GM12872 (cell line): ENCODE measurements at regions not wholly inside any gene's neighbourhood (a gene's known extent, or its start where the extent isn't known, plus 50 kb on each side); places are given as distances from the start of the nearest gene placed in this dataset.

Source experiments
- TF ChIP-seq, protein P1 (sequence below): IDR thresholded peaks from 3 replicates; pipeline ENCODE4 v1.5.1; 2011; ENCODE audit warnings: low read depth, mild to moderate bottlenecking, low read length, moderate library complexity; ENCODE audit not compliant: insufficient read depth

DNA sequence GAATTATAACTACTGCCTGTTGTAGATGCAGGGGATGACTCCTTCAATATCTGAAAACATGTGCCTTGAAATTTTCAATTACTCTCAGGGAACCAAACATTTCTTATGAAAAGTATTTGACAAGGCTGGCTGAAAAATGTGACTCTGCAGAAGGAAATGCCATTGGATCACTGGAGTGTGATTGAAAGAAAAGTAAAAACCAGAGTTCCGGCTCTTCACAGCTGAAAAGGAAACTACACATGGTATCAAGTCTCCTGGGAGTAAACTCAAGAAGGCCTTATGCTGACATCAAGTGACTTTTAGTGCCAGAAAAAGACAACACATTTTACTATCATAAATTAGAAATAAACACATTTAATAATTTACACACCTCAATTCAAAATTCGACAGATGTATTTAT, 693.0 kb downstream of the LRFN5 start:
- TF ChIP-seq, protein P1, sequence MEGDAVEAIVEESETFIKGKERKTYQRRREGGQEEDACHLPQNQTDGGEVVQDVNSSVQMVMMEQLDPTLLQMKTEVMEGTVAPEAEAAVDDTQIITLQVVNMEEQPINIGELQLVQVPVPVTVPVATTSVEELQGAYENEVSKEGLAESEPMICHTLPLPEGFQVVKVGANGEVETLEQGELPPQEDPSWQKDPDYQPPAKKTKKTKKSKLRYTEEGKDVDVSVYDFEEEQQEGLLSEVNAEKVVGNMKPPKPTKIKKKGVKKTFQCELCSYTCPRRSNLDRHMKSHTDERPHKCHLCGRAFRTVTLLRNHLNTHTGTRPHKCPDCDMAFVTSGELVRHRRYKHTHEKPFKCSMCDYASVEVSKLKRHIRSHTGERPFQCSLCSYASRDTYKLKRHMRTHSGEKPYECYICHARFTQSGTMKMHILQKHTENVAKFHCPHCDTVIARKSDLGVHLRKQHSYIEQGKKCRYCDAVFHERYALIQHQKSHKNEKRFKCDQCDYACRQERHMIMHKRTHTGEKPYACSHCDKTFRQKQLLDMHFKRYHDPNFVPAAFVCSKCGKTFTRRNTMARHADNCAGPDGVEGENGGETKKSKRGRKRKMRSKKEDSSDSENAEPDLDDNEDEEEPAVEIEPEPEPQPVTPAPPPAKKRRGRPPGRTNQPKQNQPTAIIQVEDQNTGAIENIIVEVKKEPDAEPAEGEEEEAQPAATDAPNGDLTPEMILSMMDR, result no peak

DNA sequence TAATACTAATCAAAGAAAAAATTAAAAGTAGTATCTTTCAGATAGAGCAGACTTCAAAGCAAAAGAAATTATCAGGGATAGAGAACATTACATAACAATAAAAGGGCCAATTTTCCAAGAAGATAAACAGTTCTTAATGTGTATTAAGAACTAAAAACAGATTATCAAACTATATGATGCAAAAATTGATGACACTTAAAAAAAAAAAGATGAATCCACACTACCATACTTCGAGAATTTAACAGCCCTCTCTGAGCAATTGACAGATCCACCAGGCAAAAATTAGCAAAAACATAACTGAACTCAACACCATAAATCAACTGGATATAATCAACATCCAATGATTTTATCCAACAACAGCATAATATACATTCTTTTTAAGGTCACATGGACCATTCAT, 686.5 kb downstream of the LRFN5 start:
- TF ChIP-seq, protein P1, result no peak

DNA sequence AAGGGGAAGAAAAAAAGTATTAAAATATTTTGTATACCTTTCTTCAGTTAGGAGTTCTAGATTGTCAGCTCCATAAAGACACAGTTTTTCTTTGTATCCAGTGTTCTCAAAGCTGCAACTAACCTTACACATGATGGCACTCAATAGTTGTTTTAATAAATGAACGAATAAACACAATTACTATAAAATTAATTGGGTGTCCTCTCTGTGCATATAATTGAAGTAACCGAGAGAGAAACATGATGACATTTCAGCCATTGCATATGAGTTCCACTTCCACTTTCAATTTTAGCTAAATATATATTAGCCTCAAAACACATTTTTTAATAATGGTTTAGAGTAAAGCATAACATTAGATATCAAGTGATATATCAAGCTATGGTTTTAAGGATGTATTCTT, 671.2 kb downstream of the LRFN5 start:
- TF ChIP-seq, protein P1, result no peak

DNA sequence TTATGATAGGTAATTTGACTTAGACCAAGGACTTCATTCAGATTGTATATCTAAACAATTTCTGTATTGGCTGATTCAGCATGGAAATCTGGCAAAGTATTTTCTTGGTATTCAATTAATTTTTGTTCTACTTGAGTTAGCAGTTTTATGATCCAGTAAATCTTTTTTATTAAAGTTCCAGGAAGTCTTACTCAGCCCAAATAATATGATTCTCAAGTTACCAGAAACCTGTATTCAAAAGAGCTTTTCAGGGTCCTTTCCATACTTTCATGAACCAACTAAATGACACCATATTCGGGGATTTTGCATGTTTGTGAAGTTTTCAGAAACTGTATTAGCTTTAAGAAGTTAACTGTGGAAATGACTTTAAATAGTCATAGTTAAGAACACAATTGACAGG, 662.6 kb downstream of the LRFN5 start:
- TF ChIP-seq, protein P1, result no peak

DNA sequence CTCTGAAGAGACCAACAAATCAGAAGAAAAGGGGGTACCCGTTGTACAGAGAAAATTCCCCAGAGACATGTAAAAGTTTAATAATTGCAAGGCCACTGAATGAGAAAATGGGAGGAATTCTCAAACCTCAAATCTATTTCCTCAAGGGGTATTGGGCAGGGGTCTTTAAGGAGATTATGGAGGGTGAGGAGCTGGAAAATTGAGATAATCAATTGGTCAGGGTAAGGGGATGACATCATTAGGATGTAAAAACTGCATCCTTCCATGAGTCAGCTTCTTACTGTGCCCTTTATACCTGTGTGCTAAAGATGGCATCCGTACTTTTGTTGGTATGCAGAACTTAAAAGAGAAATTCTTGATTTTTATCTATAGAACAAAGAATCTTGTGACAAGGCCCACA, 641.5 kb downstream of the LRFN5 start:
- TF ChIP-seq, protein P1, result no peak

DNA sequence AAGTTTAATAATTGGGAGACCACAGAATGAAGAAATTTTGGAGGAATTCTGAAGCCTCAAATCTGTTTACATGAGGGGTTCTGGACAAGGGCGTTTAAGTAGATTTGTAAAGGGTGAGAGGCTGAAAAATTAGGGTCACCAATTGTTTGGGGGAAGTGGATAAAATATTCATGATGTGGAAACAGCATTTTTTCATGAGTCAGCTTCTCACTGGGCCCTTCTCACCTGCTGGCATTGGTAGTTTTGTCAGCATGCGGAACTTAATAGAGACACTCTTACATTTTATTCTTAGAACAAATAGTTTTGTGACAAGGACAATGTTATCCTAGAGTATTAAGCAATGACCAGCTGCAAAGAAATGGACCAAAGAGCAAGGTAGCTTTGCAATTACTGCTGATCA, 634.4 kb downstream of the LRFN5 start:
- TF ChIP-seq, protein P1, result no peak

DNA sequence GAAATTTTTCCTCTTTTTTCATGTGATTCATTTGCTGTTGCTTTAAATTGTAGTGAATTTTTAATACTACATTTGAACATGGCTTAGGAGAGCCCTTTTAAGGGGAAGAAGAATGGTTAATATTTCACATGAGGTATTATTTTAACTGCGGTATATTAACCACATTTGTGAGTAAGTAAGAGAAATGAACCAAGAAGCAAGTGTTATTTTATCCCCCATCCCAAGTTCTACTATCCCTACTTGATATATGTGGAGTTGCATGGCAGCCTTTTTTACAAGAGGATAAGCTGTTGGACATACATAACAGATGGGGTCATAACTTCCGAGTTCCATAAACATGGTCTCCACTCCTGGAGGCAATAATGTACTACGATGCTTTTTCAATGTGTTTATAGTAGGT, 623.3 kb downstream of the LRFN5 start:
- TF ChIP-seq, protein P1, result no peak

DNA sequence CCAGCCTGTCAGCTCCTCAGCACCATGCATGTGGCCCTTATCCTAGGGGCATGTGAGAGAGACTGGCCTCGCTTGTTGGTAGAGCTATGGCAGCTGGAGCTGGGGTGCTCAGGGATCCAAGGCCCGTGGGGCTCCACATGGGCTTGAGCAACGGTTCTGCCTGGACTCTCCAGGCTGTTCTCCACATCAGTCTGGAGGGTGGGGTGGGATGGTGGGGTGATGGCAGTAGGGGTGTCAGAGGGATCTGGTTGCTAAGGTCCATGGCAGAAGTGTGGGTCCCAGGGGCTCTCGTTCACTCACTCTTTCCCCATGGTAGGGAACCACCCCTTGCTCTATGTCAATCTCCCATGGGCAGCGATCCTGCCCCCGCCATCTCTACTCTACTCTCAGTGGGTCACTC, 622.6 kb downstream of the LRFN5 start:
- TF ChIP-seq, protein P1, result no peak
